K562 (cell line): ENCODE measurements at regions not wholly inside any gene's neighbourhood (a gene's known extent, or its start where the extent isn't known, plus 50 kb on each side); places are given as distances from the start of the nearest gene placed in this dataset.
A peak's percentile ranks its signal among the peaks of the same experiment; 100 is the strongest.

Experiments
- ATAC-seq: fragments of 200-7000 bp; cut with Tn5 transposase; 3 replicates; pipeline ENCODE4 v1.9.1; 2020; ENCODE audit warnings: moderate library complexity
- BruUV-seq: library from RNA; stranded (reverse); fragments of 400-500 nt; replicated peaks from 2 replicates; lab custom pipeline; 2021; lab: Mats Ljungman, UMichigan
- CTCF ChIA-PET: fragments of 300-600 bp; formaldehyde crosslinking; extraction: SDS; loops from one replicate; lab custom pipeline; 2021; ENCODE audit warnings: low intra/inter-chr PET ratio; lab: Yijun Ruan, JAX
- POLR2A ChIA-PET: fragments of 300-600, 350-650 bp; sonication (Branson Sonifier 250); formaldehyde crosslinking; extraction: SDS; loops from one replicate; lab custom pipeline; 2021; ENCODE audit warnings: antibody characterized with exemption, inconsistent platforms; lab: Yijun Ruan, JAX
- DNase-seq, 4 experiments: peaks; one replicate each; pipeline versions ENCODE4 v3.0.0 to v3.0.0-alpha.2; 2011 to 2018; ENCODE audit warnings: low spot score in 3 of 4, mixed read lengths in 3 of 4; ENCODE audit errors: extremely low read depth in 1 of 4
- FAIRE-seq: peaks from 2 replicates; lab custom pipeline; 2011; peaks lifted over from hg19 to GRCh38; lab: Jason Lieb, UNC
- H2AFZ ChIP-seq: 2 replicates; pipeline ENCODE4 v1.6.0; 2011; ENCODE audit warnings: low read depth, low read length, control low read depth, inconsistent platforms
- H3K27ac ChIP-seq: fragments of 200-600 bp; 3 replicates; pipeline ENCODE4 v1.8.0; 2011; ENCODE audit warnings: low read depth, mild to moderate bottlenecking, control low read depth, inconsistent platforms, low read length, moderate library complexity, mixed read lengths; ENCODE audit errors: extremely low read depth
- H3K27me3 ChIP-seq, 2 experiments: fragments of 300-600 bp in 1 of 2; 2 replicates in 1 of 2; 3 replicates in 1 of 2; pipeline versions ENCODE4 v1.6.0 to v1.8.0; 2011; ENCODE audit warnings: inconsistent platforms in 2 of 2, low read length in 2 of 2, mild to moderate bottlenecking in 1 of 2, mixed read lengths in 1 of 2, moderate library complexity in 1 of 2; ENCODE audit not compliant: control insufficient read depth in 2 of 2, insufficient read depth in 2 of 2
- H3K36me3 ChIP-seq: fragments of 300-600 bp; 3 replicates; pipeline ENCODE4 v1.8.0; 2011; ENCODE audit warnings: mild to moderate bottlenecking, low read length, inconsistent platforms; ENCODE audit not compliant: control insufficient read depth, insufficient read depth
- H3K4me1 ChIP-seq, 2 experiments: fragments of 200-600 bp in 1 of 2; replicated peaks in 1 of 2; 2 replicates in 1 of 2; 3 replicates in 1 of 2; pipeline versions ENCODE4 v1.5.1 to v1.8.0; 2011; ENCODE audit warnings: inconsistent platforms in 2 of 2, low read length in 2 of 2, mild to moderate bottlenecking in 1 of 2, mixed read lengths in 1 of 2, moderate library complexity in 1 of 2; ENCODE audit not compliant: control insufficient read depth in 2 of 2, insufficient read depth in 2 of 2
- H3K4me2 ChIP-seq: 2 replicates; pipeline ENCODE4 v1.6.1; 2011; ENCODE audit warnings: low read length, control low read depth, inconsistent platforms, mixed read lengths; ENCODE audit not compliant: insufficient read depth
- H3K4me3 ChIP-seq: fragments of 200-600 bp; sonication (generic), shearing (Covaris generic); 2 replicates; pipeline ENCODE4 v1.5.1; 2016; ENCODE audit warnings: control low read depth, inconsistent platforms
- H3K79me2 ChIP-seq: fragments of 200-600 bp; 3 replicates; pipeline ENCODE4 v1.8.0; 2011; ENCODE audit warnings: low read length, inconsistent platforms; ENCODE audit not compliant: control insufficient read depth, insufficient read depth
- H3K9ac ChIP-seq, 2 experiments: 2 replicates each; pipeline versions ENCODE4 v1.6.0 to v1.6.1; 2011; ENCODE audit warnings: low read depth in 2 of 2, low read length in 2 of 2, control low read depth in 1 of 2, inconsistent platforms in 1 of 2, mild to moderate bottlenecking in 1 of 2, mixed read lengths in 1 of 2; ENCODE audit not compliant: insufficient read depth in 1 of 2
- H3K9me1 ChIP-seq: one replicate; pipeline ENCODE4 v1.6.0; 2011; ENCODE audit warnings: inconsistent platforms, mild to moderate bottlenecking, low read length, moderate library complexity; ENCODE audit not compliant: control insufficient read depth, insufficient read depth
- H3K9me3 ChIP-seq: replicated peaks from 2 replicates; pipeline ENCODE4 v1.5.1; 2011; ENCODE audit warnings: low read depth, low read length, inconsistent platforms; ENCODE audit not compliant: control insufficient read depth, insufficient read depth
- H4K20me1 ChIP-seq: replicated peaks from 2 replicates; pipeline ENCODE4 v1.6.1; 2011; ENCODE audit warnings: low read length, inconsistent platforms, mixed read lengths; ENCODE audit not compliant: control insufficient read depth, insufficient read depth
- CUX1 ChIP-seq: fragments of 200-800 bp; sonication (Bioruptor generic); IDR thresholded peaks from 2 replicates; pipeline ENCODE4 v1.6.1; 2016; ENCODE audit warnings: missing genetic modification characterization, missing compliant biosample characterization
- HMG20B ChIP-seq: fragments of 250-450 bp; sonication (Bioruptor Pico); IDR thresholded peaks from 2 replicates; pipeline ENCODE4 v1.5.0; 2021; ENCODE audit warnings: mild to moderate bottlenecking
- MCM7 ChIP-seq, 2 experiments: fragments of 450-650 bp; IDR thresholded peaks; 2 replicates each; pipeline ENCODE4 v1.6.1; 2016 to 2018
- NFATC3 ChIP-seq: fragments of 450-650 bp; IDR thresholded peaks from 2 replicates; pipeline ENCODE4 v1.6.1; 2017; ENCODE audit warnings: mild to moderate bottlenecking
- RFX1 ChIP-seq: fragments of 450-650 bp; IDR thresholded peaks from 2 replicates; pipeline ENCODE4 v1.6.1; 2016; ENCODE audit warnings: mild to moderate bottlenecking, moderate library complexity
- SNAPC5 ChIP-seq: fragments of 250-450 bp; sonication (Bioruptor Pico); IDR thresholded peaks from 2 replicates; pipeline ENCODE4 v1.8.0; 2021; ENCODE audit warnings: moderate library complexity, mild to moderate bottlenecking, inconsistent platforms
- TCF15 ChIP-seq: fragments of 250-450 bp; sonication (Bioruptor Pico); IDR thresholded peaks from 2 replicates; pipeline ENCODE4 v1.8.0; 2022; ENCODE audit warnings: moderate library complexity, mild to moderate bottlenecking, inconsistent platforms
- ZFPM2 ChIP-seq: fragments of 250-450 bp; sonication (Bioruptor Pico); IDR thresholded peaks from 2 replicates; pipeline ENCODE4 v1.5.1; 2022; ENCODE audit warnings: mild to moderate bottlenecking
- WGBS: fragments of 100-300 bp; shearing (Covaris generic); methylation state at CpG from one replicate; pipeline ENCODE4 v1.1.6; 2016; ENCODE audit warnings: low coverage, mixed read lengths; ENCODE audit not compliant: insufficient coverage; ENCODE audit errors: missing lambda C conversion rate; 5-methylcytosine and 5-hydroxymethylcytosine counted together
- in situ Hi-C: fragments of 300-500 bp; cut with MboI; formaldehyde crosslinking; loops from 4 replicates; pipeline ENCODE4 v1.15.0; 2018; ENCODE audit warnings: inconsistent platforms, mixed read lengths
- intact Hi-C: fragments of 100-400 bp; cut with micrococcal nuclease; formaldehyde crosslinking; loops from 2 replicates; pipeline ENCODE4 v1.14.2; 2022

- no peak for TF ChIP-seq CUX1 (CRISPR knock-in tag)
These were observed 884.7 kb downstream of the DIAPH3 start (continued) for GRCh38 chr13:59279028-59279427.

- in situ Hi-C loops: no loop called here
- FAIRE-seq (no peak), DNase-seq (no peak), ATAC-seq (no peak)
- Histone ChIP-seq H3K4me2 (no peak overlapping the region), H3K9ac (no peak overlapping the region), H3K4me3 (no peak overlapping the region), H3K36me3 (no peaks in the 10 kb centered on the region), H3K27me3 (no peaks in the 10 kb centered on the region), H3K9me3 (no peaks in the 10 kb centered on the region), H3K4me1 (no peaks in the 10 kb centered on the region), H3K79me2 (no peaks in the 10 kb centered on the region), H2AFZ (no peak overlapping the region), H4K20me1 (no peaks in the 10 kb centered on the region), H3K27ac (no peak overlapping the region), H3K9me1 (no peaks in the 10 kb centered on the region)
- 0% methylated on average over 1 of the region's 3 CpGs for WGBS
- intact Hi-C loops: no loop called here
- ChIA-PET POLR2A (no interaction called here), CTCF (no interaction called here)
- TF ChIP-seq ZFPM2 (CRISPR knock-in tag): no peak
- no peak for TF ChIP-seq TCF15 (CRISPR knock-in tag)
- TF ChIP-seq MCM7 (IDR thresholded peaks at IDR 0.05): no peak
- no peak for TF ChIP-seq HMG20B
- no peak for TF ChIP-seq SNAPC5
- no peak for TF ChIP-seq NFATC3
- TF ChIP-seq RFX1: peak; percentile 61
- BruUV-seq: no TSS peak
These were observed 884.2 kb downstream of the DIAPH3 start for GRCh38 chr13:59279576-59279975.
